GM18498 (cell line): ENCODE measurements at regions not wholly inside any gene's neighbourhood (a gene's known extent, or its start where the extent isn't known, plus 50 kb on each side); places are given as distances from the start of the nearest gene placed in this dataset.
"Not testable (repeated sequence)": the region's sequence is repeated elsewhere in the genome, so short reads cannot be mapped to it uniquely, and the experiment has no call there.

Experiments used
- ATAC-seq: cut with Tn5 transposase; IDR thresholded peaks from one replicate; pipeline ENCODE4 v1.9.1; 2021; ENCODE audit warnings: mild to moderate bottlenecking, moderate library complexity; ENCODE audit not compliant: unreplicated experiment

DNA sequence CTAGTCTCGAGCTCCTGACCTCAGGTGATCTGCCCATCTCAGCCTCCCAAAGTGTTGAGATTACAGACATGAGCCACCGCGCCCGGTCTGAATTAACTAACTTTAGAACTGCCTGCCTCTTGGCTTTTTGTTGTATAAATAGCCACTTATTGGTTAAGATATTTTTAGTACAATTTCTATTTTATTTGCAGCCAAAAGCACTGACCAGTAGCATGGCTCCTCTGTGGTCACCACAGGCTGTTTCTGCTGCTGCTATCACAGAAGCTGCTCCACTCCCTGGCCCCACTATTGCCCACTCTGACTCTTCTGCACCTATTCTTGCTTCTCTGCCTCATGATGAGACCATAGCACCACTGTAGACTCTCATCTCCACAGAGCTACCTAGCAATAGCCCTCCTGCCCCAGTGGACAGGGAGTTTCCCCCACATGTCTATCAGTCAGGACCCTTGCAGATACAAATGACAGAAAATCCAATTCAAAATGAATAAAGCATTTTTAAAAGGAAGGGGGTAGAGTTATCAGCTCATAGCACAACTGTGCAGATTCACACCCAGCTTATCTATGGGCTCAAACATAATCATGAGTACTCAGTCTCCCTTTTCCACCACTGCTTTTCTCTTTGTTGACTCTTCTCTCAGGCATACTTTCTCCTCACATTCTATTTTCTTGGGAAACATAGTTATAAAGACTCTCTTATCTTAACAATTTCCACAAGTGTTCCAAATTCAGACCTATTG, 151.8 kb upstream of the EPB41L4A start:
- no peak for ATAC-seq

GRCh38 chr5:112573441-112573840, 154.4 kb upstream of the EPB41L4A start:
- ATAC-seq, result no peak

- no peak for ATAC-seq
These were observed 155.5 kb upstream of the EPB41L4A start for GRCh38 chr5:112574536-112574935.

GRCh38 chr5:112576298-112576925, 157.3 kb upstream of the EPB41L4A start:
- ATAC-seq, result no peak

- no peak for ATAC-seq
These were observed 158.0 kb upstream of the APC start for GRCh38 chr5:112579599-112580170.

DNA sequence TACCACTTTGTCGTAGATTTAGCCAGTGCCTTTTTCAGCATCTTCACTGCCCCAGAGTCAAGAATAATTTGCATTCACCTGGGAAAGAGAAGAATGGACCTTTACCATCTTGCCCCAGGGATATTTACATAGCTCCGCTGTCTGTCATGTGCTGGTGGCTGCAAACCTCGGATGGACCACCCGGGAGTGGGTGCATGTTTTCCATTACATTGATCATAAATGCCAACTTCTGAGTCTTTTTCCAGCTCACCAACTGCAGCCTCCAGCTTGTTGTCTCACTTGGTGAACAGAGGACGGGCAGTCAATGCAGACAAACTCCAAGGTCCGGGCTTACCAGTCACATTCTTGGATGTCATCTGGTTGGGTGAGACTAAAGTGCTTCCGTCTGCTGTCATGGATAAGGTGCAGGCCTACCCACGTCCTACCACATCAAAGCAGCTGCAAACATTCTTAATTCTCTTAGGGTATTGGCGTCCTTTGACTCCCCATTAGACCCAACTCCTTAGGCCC, 155.8 kb upstream of the APC start:
- ATAC-seq, result no peak

DNA sequence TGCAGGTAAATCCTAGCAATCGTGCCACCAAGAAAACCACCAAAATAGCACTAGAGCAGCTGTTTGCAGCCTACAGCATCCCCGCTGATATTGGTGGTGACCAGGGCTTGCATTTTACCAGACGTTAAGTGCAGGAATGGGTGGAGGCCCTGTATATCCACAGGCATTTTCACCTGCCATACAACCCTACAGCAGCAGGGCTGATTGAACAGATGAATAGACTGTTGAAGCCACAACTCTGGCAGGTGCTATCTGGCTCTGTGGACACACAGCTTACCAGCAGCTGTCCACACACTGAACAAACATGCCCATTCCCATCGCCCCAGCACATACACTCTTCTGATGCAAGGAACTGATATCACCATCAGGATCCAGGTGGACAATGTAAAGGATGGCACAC, 154.5 kb upstream of the APC start:
- no peak for ATAC-seq

- ATAC-seq, result no peak
These were observed 152.9 kb upstream of the APC start for GRCh38 chr5:112584781-112585180.

- ATAC-seq, result no peak
These were observed 151.1 kb upstream of the APC start for GRCh38 chr5:112586596-112587062.

GRCh38 chr5:112590858-112591257, 146.8 kb upstream of the APC start:
- ATAC-seq, result not testable (repeated sequence)

DNA sequence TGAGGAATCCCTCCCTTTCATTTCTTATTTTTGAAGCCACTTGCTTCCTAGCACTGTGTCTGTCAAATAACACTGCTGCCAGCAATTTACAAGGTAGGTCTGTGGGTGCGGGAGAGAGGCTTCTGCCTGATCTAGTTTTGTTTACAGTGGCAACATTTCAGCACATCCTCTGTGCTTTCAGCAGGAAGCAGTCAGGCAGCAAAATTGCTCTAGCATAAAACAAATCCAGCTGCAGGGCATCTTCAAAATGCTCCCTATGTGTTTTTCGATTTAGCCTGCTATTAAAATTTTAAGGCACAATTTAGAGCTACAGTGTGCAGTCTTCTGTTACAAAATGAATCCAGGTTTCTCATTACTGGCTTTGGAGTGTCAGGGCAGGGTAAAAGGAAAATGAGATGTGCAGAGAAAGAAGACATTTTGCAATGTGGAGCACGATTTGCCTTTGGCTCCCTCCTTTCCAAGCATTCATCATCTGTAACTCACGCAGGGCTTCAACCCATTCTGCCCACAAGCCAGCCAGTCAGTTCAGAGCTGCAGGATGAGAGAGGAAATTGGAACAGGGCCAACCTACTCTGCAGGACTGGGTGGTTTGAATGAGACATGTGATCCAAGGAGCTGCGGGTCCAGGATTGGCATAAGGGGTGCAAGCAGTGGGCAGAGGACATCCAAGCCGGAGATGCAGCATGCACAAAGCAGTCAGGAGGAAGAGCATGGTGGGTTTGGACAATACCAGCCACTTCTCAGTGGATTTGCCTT, 143.4 kb upstream of the APC start:
- no peak for ATAC-seq

DNA sequence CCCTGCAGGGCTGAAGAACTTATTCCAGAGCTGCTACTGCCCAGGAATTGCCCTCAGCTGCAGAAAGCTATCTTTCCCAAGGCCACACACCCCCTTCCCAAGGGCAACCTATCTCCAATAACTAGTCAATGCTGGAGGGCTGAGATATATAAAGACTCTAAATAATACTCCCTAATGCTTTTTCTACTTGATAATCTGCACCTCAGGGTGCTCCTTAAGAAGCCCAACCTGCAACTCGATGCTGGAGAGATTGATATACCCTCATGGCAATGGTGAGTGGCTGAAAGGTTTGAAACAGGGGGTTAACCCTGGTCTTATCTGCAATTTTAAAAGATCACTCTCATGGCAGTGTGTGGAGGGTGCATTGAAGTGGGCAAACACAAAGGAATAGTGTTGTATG, 142.7 kb upstream of the APC start:
- no peak for ATAC-seq

DNA sequence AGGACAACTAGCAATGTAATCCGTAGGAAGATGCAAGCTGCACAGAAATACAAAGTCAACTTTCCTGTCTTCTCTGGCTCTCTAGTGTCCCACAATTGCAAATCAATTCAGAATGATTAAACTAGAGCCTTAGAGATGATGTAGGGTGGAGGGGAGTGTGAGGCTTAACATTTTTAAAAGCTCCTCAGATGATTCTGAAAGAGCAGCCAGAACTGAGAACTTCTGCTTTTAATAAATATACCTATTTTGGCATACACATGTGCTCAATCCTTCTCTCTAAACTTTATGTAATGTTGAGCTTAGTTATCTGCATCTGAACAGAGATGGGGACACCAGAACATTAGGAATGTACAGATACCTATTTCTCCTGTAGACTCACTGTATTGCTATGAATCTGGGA, 139.9 kb upstream of the APC start:
- no peak for ATAC-seq

- ATAC-seq, result not testable (repeated sequence)
These were observed 137.2 kb upstream of the APC start for GRCh38 chr5:112600510-112600909.

DNA sequence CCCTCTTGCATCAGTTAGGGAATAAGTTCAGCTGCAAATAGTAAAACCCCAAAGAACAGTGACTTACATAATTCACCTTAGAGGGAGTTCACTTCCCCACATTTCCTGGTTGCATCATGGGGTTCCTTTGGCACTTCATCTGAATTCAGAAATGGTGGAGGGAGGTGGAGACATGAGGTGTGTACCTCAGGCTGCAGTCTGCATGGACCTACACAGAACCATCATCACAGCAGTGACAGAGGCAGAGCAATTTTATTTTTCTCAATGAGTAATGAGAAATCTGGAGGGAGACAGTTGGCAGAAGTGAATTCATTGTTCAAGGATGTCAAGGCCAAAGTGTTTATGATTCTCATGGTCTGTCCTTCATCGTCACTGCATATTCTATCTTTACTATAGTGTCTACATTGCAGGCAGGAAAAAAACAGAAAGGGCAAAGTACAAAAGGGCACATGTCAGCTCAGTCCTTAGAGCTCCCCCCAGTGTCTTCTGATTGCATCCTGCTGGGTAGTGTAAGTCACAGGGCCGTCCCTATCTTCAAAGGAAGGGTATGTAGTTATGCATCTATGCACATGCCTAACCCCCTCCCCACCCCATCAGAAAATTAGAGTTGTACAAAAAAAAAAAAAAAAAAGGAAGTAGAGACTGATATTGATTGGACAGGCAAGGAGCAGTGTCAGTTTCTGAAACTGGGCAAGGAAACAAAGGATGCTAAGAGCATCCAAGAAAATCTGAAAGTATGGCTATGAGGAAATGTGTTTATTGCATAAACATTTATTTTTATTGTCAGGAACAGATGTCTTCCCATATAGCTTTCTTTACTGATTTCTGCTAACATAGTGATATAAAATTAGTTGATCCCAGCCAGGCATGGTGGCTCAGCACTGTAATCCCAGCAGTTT, 132.7 kb upstream of the APC start:
- no peak for ATAC-seq

- ATAC-seq, result no peak
These were observed 128.7 kb upstream of the APC start for GRCh38 chr5:112608975-112609374.

GRCh38 chr5:112612663-112613062, 125.0 kb upstream of the APC start:
- no peak for ATAC-seq

- no peak for ATAC-seq
These were observed 123.4 kb upstream of the APC start for GRCh38 chr5:112614285-112614684.

- no peak for ATAC-seq
These were observed 122.7 kb upstream of the APC start for GRCh38 chr5:112614986-112615385.

DNA sequence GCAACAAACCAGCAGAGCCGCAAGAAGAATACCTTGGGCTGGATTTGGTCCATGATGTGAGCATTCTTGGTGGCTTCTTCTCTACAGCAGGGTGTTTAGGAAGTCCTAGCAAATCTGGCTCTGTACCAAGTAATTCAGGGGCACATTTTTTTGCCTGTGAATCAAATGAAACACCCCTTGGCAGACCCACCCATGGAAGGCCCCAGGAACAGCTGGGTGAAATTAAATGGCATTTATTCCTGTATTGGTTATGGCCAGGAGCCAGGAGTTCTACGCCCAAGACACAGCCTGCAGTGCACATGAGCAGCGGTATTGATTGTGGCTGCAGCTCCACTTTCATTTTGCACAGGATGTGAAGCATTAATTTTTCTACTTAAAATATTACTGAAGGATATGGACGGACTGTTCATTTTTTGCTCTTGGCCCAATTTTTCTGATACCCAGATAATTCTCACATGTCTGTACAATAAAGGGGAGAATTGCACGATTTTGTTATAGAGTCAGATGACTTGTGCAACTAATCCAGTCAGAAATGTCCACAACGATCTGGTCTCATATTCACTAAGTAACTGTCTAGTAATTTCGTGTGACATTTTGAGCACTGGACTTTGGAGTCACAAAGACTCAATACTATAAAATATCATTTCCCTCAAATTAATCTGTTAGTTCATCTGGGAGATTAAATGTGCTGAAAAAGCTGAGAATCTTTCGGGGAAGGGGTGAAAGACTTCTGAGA, 120.7 kb upstream of the APC start:
- ATAC-seq, result no peak
